Stimulated activated CD8-positive, alpha-beta memory T cell treated with anti-CD3 and anti-CD28 coated beads, Interleukin-15, amount 100 ng/mL, for 48 hours (primary cell): ENCODE measurements at regions not wholly inside any gene's neighbourhood (a gene's known extent, or its start where the extent isn't known, plus 50 kb on each side); places are given as distances from the start of the nearest gene placed in this dataset.

Experiments used
- DNase-seq, 2 donors: peaks; one replicate each; pipeline ENCODE4 v3.0.0-alpha.2; 2020; ENCODE audit warnings: low read depth in 2 of 2

DNA sequence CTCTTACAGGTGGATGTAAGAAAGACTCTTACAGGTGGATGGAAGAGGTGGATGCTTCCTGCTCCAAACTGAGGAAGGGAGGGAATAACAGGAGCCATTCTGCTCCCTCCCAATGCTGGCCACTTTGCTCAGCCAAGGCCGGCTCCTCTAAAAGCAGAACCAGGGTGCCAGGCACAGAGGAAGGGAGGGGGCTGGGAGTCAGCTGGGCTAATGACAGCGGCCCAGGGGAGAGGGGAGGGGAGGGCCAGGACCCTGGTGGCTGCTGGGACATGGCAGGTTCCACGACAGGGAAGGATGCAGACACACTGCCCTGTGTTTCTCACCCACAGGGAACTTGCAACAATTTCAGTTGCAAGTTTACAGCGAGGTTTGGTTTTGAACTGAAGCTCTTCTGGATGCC is 173.4 kb downstream of the ANAPC1 start:
- no peak for DNase-seq

DNA sequence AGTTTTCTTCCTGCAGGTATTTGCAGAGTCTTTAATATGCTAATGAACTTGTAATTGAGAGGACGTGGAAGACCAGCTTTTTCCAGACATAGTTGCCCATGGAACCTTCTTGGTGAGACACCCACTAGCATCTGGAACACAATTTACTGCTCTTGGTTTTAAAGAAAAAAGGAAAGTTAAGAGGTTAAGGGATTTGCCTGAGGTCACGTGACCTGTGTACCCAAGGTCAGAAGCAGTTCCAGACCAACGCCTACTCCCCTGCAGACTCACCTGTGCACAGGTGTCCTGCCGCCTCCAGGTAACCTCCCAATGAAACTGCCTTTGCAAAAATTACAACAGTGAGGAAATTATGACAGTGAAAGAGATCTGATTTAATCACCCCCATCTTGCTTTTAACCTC is 172.7 kb downstream of the ANAPC1 start:
- DNase-seq: no peak

DNA sequence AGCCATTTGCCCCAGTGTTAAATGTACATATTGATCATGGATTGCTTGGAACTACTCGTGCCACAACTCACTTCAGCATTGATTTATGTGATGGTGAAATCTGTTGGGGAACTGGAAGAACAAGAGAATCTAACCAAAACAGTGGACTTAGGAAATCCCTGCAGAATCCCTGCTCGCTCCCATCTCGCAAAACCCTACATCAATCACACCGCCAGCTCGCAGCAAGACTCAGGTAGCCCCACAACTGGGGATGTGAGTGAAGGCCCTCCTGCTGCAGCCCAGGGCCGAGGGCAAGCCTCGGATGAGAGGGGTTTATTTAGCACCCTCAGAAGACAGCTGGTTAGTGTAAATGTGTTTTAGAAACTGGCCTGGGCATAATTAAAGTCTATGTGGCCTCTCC is 171.6 kb downstream of the ANAPC1 start:
- DNase-seq: no peak

DNA sequence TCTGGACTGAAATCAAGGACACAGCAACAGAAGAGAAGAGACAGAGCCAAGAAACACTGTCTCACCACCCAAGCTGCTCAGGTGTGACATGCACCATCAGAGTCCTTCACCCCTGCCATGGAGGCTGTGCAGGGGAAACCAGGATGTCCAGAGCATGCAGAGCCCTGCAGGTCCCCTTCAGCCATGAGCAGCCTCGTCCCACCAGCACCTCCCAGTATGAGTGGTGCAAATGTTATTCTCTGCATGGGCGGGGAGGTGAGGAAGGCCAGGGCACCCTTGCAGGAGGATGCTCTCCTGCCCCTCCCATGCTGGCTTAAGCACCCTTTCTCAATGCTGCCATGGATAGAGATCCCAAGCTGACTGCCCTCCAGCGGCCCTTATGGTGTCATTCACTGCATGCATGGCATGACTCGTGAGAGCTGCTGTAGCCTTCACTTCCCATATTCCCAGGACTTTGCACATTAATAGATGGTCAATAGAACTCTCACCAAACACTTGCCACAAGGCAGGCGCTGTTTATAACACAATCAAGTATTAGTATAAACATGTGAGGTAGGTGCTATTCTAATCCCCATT is 171.0 kb downstream of the ANAPC1 start:
- no peak for DNase-seq

DNA sequence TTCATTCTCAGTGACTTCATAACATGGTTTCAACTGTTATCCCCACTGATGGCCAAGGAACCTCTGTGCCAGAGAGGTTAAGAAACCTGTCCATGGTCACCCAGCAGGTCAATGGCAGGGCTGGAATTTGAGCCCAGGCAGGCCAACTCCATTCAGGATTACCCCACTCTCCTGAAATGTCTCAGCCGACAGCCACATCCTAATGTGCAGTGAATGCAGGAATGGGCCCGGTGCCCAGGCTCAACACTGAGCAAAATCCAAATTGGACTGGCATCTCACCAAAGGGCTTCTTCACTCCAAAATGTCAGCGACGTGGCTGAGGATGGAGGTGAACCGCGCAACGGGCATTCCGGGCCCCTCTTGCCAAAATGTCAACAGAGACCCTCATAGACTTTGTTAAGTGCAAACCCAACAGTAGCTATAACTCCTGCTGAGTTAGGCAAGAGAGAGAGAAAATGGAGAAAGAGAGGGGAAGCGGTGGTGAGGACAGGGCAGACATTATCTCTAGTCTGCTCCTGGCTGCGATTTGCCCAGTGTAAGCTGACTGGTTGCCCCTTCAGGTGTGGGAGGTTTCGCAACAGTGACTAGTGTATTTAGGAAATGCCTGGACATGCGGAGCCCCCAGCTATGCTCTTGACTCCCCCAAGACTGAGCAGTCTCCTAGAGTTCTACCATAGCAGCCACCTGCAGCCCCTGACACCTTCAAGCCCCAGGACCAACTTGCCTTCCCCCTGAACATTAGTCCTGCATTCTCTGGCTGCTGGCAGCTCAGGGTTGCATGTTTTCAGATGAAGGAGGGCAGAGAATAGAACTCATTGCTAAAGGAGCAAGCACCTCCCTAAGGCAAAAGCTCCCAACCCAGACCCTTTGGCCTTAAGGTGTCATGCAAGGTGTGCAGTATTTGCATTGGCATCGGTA is 167.7 kb downstream of the ANAPC1 start:
- no peak for DNase-seq

DNA sequence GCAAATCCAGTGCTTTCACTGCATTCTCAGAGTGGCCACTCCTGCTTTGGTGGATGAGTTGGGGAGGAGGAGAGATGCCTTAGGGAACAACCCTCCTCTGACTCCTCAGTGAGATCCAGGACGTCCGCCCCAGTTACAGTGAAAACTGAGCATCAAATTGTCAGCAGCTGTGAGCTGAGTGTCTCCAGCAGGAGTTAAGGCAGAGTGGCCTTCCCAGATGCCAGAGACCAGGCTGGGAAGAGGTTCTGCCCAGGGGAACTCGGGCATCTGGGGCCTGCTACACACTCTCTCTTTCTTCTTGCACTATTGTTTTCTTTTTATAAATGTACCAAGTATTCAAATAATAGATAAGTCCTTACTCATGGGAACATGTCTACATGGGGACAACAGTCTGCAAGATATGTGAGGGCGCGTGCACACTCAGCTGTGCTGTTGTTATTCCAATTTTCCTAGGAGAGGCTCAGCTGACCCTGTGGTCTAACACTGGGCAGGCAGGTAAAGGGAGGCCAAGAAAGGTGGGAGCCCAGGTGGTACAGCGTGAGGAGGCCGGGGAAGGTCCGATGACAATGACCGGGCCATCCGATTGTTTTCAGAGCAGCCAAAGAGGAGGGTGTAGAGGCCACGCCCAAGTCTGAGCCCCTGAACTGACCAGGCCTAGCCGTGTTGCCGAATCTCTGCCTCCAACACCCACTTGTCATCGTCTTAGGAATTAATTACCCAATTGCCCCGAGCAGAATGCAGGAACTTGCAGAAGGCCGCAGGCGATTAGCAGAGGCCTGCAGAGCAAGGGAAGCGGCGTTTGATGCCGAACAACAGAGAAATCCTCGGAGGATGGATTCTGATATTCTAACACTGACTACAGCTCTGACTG is 166.9 kb downstream of the ANAPC1 start:
- no peak for DNase-seq
